HG02763 (cell line): ENCODE measurements at regions not wholly inside any gene's neighbourhood (a gene's known extent, or its start where the extent isn't known, plus 50 kb on each side); places are given as distances from the start of the nearest gene placed in this dataset.

ENCODE experiments used
- ATAC-seq: cut with Tn5 transposase; IDR thresholded peaks from one replicate; pipeline ENCODE4 v1.9.1; 2021; ENCODE audit warnings: mild to moderate bottlenecking, moderate library complexity; ENCODE audit not compliant: unreplicated experiment

DNA sequence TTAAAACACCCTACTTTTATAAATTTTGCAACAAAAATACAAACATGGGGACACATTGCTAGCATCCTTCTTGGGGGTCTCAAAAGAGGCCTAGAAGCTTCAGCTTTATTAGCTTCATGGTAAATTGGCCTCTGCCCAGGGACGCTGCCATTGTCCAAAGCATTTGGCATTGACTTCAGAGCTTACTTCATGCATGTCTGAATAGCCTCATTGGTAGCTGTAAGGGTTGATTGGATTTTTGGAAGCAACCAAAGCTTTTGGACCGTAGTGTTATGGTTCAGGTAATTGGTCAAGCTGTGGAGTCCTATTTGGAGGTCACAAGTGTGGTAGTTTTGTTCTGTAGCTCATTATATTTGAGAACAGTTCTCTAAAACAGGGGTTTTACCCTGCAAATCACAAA, 411.7 kb upstream of the SLC24A2 start:
- no peak for ATAC-seq

- no peak for ATAC-seq
Measured at GRCh38 chr9:20199111-20199510, 410.3 kb upstream of the SLC24A2 start.

- ATAC-seq, result no peak
Measured at GRCh38 chr9:20197976-20198685, 409.3 kb upstream of the SLC24A2 start.

GRCh38 chr9:20191228-20191840, 402.5 kb upstream of the SLC24A2 start:
- no peak for ATAC-seq

DNA sequence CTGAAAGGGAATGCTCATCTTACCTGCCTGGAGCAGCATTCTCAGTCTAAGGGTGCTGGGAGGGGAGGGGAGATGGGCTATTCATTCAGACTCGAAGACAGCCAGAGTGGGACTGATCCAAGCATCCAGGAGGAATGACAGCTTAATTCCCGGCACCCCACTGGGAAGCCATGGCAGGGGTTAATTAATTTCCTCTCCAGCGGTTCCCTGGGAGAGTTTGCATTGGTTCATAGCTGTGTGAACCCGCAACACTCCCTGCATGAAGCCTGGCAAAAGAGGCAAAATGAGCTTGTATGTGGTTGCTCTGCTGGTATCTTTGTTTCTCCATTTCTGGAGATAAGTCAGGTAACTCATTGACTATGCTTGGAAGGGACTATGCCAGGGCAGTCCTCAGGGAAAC, 401.0 kb upstream of the SLC24A2 start:
- ATAC-seq, result no peak

DNA sequence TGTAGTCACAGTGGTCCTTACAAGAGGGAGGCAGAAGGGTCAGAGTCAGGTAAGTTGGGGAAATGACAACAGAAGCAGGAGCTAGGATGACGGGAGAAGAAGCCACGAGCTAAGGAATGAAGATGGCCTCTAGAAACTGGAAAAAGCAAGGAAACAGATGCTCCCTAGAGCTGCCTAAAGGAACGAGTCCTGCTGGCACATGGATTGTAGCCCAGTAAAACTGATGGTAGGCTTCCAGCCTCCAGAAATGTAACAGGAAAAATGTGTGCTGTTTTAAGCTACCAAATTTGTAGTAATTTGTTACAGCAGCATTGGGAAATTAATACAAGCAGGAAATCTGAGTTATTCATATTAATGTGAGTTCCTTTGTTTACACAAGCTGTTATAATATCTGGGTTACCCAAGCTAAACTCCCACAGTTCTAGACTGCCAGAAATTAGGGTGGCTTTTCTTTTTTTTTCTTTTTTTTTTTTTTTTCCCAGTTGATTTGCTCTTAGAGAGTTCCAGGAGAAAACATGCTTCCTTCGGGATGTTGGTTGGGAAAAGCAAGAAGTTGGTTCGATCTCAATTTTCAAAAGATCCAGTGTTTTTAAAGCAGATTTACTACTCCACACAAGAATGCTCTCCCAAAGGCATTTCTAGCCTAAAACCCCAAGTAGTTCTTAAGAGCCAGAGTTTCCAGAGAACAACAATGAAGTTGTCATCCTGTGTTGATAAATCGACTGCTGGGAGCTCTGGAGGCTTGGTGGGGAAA, 400.0 kb upstream of the SLC24A2 start:
- ATAC-seq, result no peak

- ATAC-seq, result no peak
Measured at GRCh38 chr9:20187318-20187717, 398.5 kb upstream of the SLC24A2 start.

DNA sequence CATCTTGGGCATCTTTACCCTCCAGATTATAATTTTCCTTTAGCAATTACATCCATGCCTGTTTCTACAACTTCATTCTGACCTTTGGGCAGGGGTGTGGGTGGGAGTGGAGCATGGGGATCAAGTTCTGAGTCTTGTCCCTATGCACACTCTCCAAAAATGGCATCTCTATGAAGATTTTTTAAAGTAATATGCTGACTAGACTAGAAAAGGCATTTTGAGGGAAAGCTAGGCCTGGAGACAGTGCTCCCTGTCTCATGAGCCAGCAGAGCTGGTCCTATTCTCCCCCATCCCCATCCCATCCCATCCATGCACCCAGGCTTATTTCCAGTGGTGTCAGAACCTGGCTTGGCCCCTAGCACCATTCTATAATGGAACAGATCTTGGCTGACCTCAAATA, 398.0 kb upstream of the SLC24A2 start:
- ATAC-seq, result no peak

DNA sequence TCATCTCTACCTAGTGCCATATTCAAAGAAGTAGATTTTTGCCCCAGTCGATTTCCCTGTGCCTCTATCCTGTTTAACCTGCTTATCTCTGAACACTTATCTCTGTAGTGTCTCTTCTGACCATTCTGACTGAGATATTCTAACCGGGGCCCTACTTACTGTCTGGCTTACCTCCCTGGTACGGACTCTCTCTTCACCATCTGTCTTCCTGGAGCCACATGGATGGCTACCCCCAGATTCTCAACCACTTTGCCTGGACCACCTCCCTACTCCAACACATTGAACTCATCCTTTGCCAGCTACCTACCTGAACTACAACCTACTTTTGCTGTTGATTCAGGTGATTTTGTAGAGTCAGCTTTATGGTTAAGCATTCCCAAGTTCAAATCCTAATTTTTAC, 397.4 kb upstream of the SLC24A2 start:
- no peak for ATAC-seq

DNA sequence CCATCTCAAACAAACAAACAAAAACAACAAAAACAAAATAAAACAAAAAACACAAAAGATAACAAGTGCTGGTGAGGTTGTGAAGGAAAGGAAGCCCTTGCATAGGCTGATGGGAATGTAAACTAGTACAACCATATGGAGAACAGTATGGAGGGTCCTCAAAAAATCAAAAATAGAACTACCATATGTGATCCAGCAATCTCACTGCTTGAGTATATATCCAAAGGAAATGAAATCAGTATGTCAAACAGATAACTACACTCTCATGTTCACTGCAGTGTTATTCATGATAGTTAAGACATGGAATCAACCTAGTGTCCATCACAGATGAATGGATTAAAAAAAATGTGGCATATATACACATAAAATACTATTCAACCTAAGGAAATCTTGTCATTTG, 395.7 kb upstream of the SLC24A2 start:
- ATAC-seq, result no peak

DNA sequence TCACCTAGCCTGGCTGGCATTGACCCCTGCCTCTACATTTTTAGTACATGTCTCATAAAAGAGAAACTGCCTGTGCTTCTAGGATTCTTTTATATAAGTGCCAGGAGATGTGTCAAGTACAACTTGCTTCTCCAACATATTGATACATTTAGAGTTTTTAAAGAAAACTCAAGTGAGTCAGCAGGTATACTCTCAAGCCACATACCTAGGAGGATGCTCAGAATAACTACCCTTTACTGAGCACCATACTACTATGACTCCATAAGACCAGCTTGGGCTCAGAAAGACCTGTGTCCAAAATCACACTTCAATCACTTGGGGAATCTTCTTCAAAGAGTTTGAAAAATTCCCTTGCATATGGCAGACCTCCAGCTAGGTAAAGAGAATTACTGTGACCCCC, 389.8 kb upstream of the SLC24A2 start:
- no peak for ATAC-seq

GRCh38 chr9:20178197-20178596, 389.4 kb upstream of the SLC24A2 start:
- no peak for ATAC-seq

DNA sequence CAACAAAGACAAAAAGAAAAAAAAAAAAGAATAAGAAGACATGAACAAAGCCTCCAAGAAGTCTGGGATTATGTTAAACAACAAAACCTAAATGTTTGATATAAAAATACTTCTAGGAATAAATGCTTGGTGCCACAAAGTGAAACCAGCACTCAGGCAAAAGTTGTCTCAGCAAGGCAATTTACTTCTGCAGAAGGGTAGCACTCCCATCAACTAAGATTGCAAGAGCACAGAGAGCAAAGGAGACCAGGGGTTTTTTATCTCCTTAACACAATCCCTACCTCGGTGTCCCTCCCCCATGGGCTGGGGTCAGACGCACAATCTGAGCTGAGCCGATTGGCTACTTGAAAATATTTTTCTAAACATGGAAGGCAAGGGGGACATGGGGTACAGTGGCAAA, 381.3 kb upstream of the SLC24A2 start:
- ATAC-seq, result no peak

DNA sequence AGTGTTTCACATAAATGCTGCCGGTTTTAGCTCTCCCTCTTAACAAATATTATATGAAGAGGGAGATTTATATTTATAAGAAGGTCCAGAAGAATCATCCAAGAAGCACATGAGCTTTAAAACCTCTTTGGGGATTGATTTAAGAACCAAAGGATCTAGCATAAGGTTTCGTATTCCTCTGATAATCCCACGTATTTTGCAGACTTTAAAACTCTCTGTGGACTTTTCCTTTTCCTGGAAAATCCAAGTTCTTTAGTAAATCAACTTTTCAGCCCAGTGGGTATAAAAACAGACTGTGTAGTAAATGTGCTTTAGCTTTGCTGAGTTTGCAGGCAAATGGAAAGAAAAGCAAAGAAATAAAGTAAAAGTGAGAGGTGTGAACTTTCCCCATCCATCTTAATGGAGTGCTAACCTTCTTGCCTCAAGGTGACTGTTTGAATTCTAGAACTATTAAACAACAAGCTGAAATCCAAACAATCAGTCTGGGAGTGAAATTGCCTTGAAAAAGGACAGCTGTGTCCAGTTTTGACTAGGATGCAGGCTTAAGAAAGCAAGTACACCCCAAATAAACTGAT, 363.4 kb upstream of the SLC24A2 start:
- no peak for ATAC-seq

DNA sequence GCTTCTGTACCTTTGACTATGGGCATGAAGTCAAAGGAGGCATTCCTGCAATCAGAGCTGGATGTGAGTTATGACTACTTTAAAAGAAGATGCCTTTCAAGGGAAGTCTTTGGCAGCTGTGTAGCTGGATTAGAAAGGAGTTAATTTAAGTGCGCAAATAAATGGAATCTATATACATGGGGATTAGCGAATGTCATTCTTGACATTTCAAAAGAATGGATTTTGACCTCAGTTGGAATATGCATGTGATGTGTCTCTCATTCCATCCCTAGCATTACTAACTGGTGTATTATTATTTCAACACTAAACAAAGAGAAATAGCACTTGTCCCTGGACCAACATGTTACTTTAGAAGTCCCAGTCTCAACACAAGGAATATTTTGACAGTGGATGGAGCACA, 359.6 kb upstream of the SLC24A2 start:
- ATAC-seq, result no peak

- ATAC-seq, result no peak
Measured at GRCh38 chr9:20144197-20144596, 355.4 kb upstream of the SLC24A2 start.

DNA sequence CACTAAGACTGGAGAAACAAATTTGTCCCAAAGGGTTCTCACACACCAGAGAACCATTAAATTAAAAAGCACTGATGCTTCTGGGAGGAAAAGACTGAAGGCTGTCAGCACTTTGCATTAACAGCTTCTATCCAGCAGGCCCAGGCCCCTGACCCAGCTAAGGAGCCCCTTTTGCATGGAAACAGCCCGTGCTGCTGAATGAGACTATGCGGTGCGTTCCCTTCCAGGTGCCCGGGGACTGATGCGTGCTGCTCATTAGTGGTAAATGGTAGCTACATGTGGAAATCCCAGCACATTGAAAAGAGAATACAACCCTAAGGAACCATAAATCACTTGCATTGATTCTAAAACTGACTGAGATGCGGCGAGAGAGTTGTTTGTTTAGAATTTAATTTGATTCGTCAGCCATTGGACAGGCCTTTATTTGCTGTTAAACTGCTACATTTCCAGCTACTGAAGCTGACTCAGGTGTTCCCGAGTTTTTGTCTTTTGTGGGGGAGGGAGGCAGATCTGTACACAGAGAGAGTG, 351.0 kb upstream of the SLC24A2 start:
- ATAC-seq, result no peak

DNA sequence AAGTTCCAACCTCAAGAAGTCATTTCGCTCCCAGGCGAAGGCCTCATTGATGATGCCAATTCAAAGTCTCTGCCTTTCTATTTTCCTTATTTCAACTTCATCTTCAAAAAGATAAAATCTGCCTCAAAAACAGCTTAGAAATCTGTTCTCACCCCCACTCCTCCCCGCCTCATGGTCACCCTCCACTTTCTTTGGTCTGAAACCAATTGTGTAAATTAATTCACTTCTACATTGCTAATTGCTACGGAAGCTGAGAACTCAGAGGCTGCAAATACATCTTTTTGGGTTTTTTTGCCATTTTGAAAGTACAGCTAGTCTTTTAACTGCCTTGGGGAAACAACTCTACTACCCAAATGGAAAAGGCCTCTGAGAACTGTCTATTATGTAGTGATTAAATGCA, 350.0 kb upstream of the SLC24A2 start:
- no peak for ATAC-seq

- ATAC-seq, result no peak
Measured at GRCh38 chr9:20138116-20138515, 349.3 kb upstream of the SLC24A2 start.

DNA sequence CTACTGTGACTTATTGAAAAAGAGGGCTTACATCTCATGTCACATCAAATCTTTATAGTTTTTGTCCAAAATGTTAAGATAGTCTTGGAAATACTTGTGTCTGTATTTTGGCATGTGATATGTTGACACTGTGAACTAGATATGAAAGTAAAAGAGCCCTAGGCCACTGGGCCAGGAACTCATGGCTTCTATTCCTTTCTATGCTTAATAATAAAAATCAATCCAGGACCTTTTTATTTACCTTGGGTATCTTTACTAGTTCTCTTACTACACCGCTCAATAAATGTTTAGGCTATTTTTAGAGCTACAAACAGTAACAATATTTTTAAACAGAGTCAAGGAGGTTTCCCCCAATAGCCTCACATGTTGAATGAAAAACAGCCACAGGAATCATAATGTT, 348.6 kb upstream of the SLC24A2 start:
- ATAC-seq, result no peak

- ATAC-seq, result no peak
Measured at GRCh38 chr9:20135119-20135697, 346.4 kb upstream of the SLC24A2 start.
